ENCODE measurements at regions not wholly inside any gene's neighbourhood (a gene's known extent, or its start where the extent isn't known, plus 50 kb on each side); places are given as distances from the start of the nearest gene placed in this dataset.

- no peak for TF ChIP-seq FOXM1 (IDR thresholded peaks at IDR 0.05; ENCODE audit: borderline replicate concordance, low read depth)
- no peak for TF ChIP-seq REST (IDR thresholded peaks at IDR 0.05; ENCODE audit: low read depth)
- no peak for TF ChIP-seq CEBPB (IDR thresholded peaks at IDR 0.05)
- no peak for TF ChIP-seq TAF1 (IDR thresholded peaks at IDR 0.05; ENCODE audit: low read depth)
- no peak for TF ChIP-seq TCF12 (IDR thresholded peaks at IDR 0.05; ENCODE audit: low read depth)
- TF ChIP-seq YY1 (IDR thresholded peaks at IDR 0.05; ENCODE audit: low read depth) = no peak
- TF ChIP-seq CREB1 (IDR thresholded peaks at IDR 0.05; ENCODE audit: low read depth) = no peak
- no peak for TF ChIP-seq USF1 (IDR thresholded peaks at IDR 0.05)
These were observed 108.8 kb downstream of the WSCD1 start for GRCh38 chr17:6179017-6179416.
